Neural progenitor cell (in vitro differentiated cells): ENCODE measurements at regions not wholly inside any gene's neighbourhood (a gene's known extent, or its start where the extent isn't known, plus 50 kb on each side); places are given as distances from the start of the nearest gene placed in this dataset.

Experiments used
- DNase-seq: peaks from one replicate; pipeline ENCODE4 v3.0.0-alpha.2; 2016; ENCODE audit warnings: low spot score
- H2AFZ ChIP-seq: fragments of 200-600 bp; sonication (generic); replicated peaks from 2 replicates; pipeline ENCODE4 v1.6.1; 2016; ENCODE audit warnings: antibody characterized with exemption
- H3F3A ChIP-seq: fragments of 200-600 bp; sonication (generic); 2 replicates; pipeline ENCODE4 v1.6.1; 2016; ENCODE audit warnings: antibody characterized with exemption, low read depth
- H3K27ac ChIP-seq: fragments of 200-600 bp; sonication (generic); 2 replicates; pipeline ENCODE4 v1.5.1; 2016; ENCODE audit warnings: mild to moderate bottlenecking
- H3K27me3 ChIP-seq: fragments of 200-600 bp; sonication (generic); 2 replicates; pipeline ENCODE4 v1.6.1; 2016; ENCODE audit warnings: mild to moderate bottlenecking, moderate library complexity
- H3K36me3 ChIP-seq: fragments of 200-600 bp; sonication (generic); 2 replicates; pipeline ENCODE4 v1.5.1; 2016
- H3K4me1 ChIP-seq: fragments of 200-600 bp; sonication (generic); 2 replicates; pipeline ENCODE4 v1.6.1; 2016; ENCODE audit warnings: mixed run types
- H3K4me2 ChIP-seq: fragments of 200-600 bp; sonication (generic); 2 replicates; pipeline ENCODE4 v1.6.1; 2016
- H3K4me3 ChIP-seq: fragments of 200-600 bp; sonication (generic); 2 replicates; pipeline ENCODE4 v1.5.1; 2016
- H3K79me2 ChIP-seq: fragments of 200-600 bp; sonication (generic); 2 replicates; pipeline ENCODE4 v1.6.1; 2016; ENCODE audit warnings: low read depth
- H3K9ac ChIP-seq: fragments of 200-600 bp; sonication (generic); 2 replicates; pipeline ENCODE4 v1.6.1; 2016
- H3K9me3 ChIP-seq: fragments of 200-600 bp; sonication (generic); 2 replicates; pipeline ENCODE4 v1.5.1; 2016; ENCODE audit warnings: low read depth
- H4K20me1 ChIP-seq: fragments of 200-600 bp; sonication (generic); 2 replicates; pipeline ENCODE4 v1.6.1; 2016; ENCODE audit warnings: low read depth
- H3K27ac Mint-ChIP-seq: 3 replicates; pipeline ENCODE4 v1.8.0; 2021; ENCODE audit warnings: mixed read lengths
- H3K27me3 Mint-ChIP-seq: 2 replicates; pipeline ENCODE4 v1.8.0; 2022; ENCODE audit warnings: low read depth, mild to moderate bottlenecking, inconsistent platforms, moderate library complexity, mixed read lengths; ENCODE audit not compliant: insufficient read depth
- H3K36me3 Mint-ChIP-seq: 3 replicates; pipeline ENCODE4 v1.8.0; 2021; ENCODE audit warnings: mixed read lengths
- H3K4me1 Mint-ChIP-seq: 3 replicates; pipeline ENCODE4 v1.8.0; 2021; ENCODE audit warnings: mixed read lengths
- H3K4me3 Mint-ChIP-seq: 3 replicates; pipeline ENCODE4 v1.8.0; 2021; ENCODE audit warnings: mild to moderate bottlenecking, moderate library complexity, mixed read lengths
- H3K9me3 Mint-ChIP-seq: 3 replicates; pipeline ENCODE4 v1.8.0; 2020; ENCODE audit warnings: mixed read lengths
- CTCF ChIP-seq: fragments of 200-600 bp; sonication (generic); IDR thresholded peaks from 2 replicates; pipeline ENCODE4 v1.5.1; 2017; ENCODE audit warnings: antibody characterized with exemption, mild to moderate bottlenecking
- EZH2 ChIP-seq: fragments of 200-600 bp; sonication (generic); IDR thresholded peaks from 2 replicates; pipeline ENCODE4 v1.6.1; 2017; ENCODE audit warnings: antibody characterized with exemption, mild to moderate bottlenecking, moderate library complexity
- EZH2phosphoT487 ChIP-seq: fragments of 200-600 bp; sonication (generic); IDR thresholded peaks from 2 replicates; pipeline ENCODE4 v1.6.1; 2017; ENCODE audit warnings: antibody characterized with exemption

- Histone ChIP-seq H3K9me3 (no peaks in the 10 kb centered on the region), H4K20me1 (no peaks in the 10 kb centered on the region), H2AFZ (no peak overlapping the region), H3K36me3 (no peaks in the 10 kb centered on the region), H3K9ac (no peak overlapping the region), H3K27ac (no peak overlapping the region), H3F3A (no peaks in the 10 kb centered on the region), H3K27me3 (no peaks in the 10 kb centered on the region), H3K79me2 (no peaks in the 10 kb centered on the region), H3K4me2 (no peak overlapping the region), H3K4me3 (no peak overlapping the region), H3K4me1 (no peaks in the 10 kb centered on the region)
- H3K27ac Mint-ChIP-seq = no peak overlapping the region
- H3K27me3 Mint-ChIP-seq = peaks cover 2% of the 10 kb centered on the region
- no peaks in the 10 kb centered on the region for H3K9me3 Mint-ChIP-seq
- no peak for TF ChIP-seq EZH2
- TF ChIP-seq EZH2phosphoT487 = no peak
- no peak for TF ChIP-seq CTCF
- no peak overlapping the region for H3K4me3 Mint-ChIP-seq
- H3K4me1 Mint-ChIP-seq = no peaks in the 10 kb centered on the region
- no peaks in the 10 kb centered on the region for H3K36me3 Mint-ChIP-seq
- DNase-seq = no peak
Observed at GRCh38 chr13:21976159-21976558, 305.3 kb downstream of the FGF9 start.

- no peaks in the 10 kb centered on the region for H3K4me1 Mint-ChIP-seq
Observed at GRCh38 chr13:21979161-21979806, 308.4 kb downstream of the FGF9 start.

GRCh38 chr13:21980049-21980448 lies 309.2 kb downstream of the FGF9 start:
- Histone ChIP-seq H3K4me3 (no peak overlapping the region), H2AFZ (no peak overlapping the region), H3K27ac (no peak overlapping the region), H3K4me2 (no peak overlapping the region), H4K20me1 (no peaks in the 10 kb centered on the region), H3K79me2 (no peaks in the 10 kb centered on the region), H3K4me1 (no peaks in the 10 kb centered on the region), H3F3A (no peaks in the 10 kb centered on the region), H3K9me3 (no peaks in the 10 kb centered on the region), H3K27me3 (no peaks in the 10 kb centered on the region), H3K36me3 (no peaks in the 10 kb centered on the region), H3K9ac (no peak overlapping the region)
- no peak for TF ChIP-seq EZH2
- no peak for TF ChIP-seq EZH2phosphoT487
- no peak for TF ChIP-seq CTCF
- Mint-ChIP-seq H3K9me3 (no peaks in the 10 kb centered on the region), H3K27ac (no peak overlapping the region), H3K36me3 (no peaks in the 10 kb centered on the region), H3K4me3 (no peak overlapping the region), H3K4me1 (no peaks in the 10 kb centered on the region), H3K27me3 (peaks cover 2% of the 10 kb centered on the region)
- DNase-seq = no peak

More at GRCh38 chr13:21979161-21979806, 308.4 kb downstream of the FGF9 start:
- Mint-ChIP-seq H3K27ac (no peak overlapping the region), H3K36me3 (no peaks in the 10 kb centered on the region), H3K4me3 (no peak overlapping the region), H3K27me3 (peaks cover 2% of the 10 kb centered on the region), H3K9me3 (no peaks in the 10 kb centered on the region)
- no peak overlapping the region for H3K4me2 ChIP-seq
- H2AFZ ChIP-seq = no peak overlapping the region
- H3K79me2 ChIP-seq = no peaks in the 10 kb centered on the region
- no peak for DNase-seq
- H3K9ac ChIP-seq = no peak overlapping the region
- no peaks in the 10 kb centered on the region for H3K36me3 ChIP-seq
- H3K4me3 ChIP-seq = no peak overlapping the region
- H3K27me3 ChIP-seq = no peaks in the 10 kb centered on the region
- no peaks in the 10 kb centered on the region for H3K9me3 ChIP-seq
- TF ChIP-seq EZH2 (no peak), CTCF (no peak), EZH2phosphoT487 (no peak)
- H3K4me1 ChIP-seq = no peaks in the 10 kb centered on the region
- no peaks in the 10 kb centered on the region for H4K20me1 ChIP-seq
- no peaks in the 10 kb centered on the region for H3F3A ChIP-seq
- H3K27ac ChIP-seq = no peak overlapping the region
